ENCODE measurements at regions not wholly inside any gene's neighbourhood (a gene's known extent, or its start where the extent isn't known, plus 50 kb on each side); places are given as distances from the start of the nearest gene placed in this dataset.

- ATAC-seq (no peak), DNase-seq (no peak)
- no peak overlapping the region for H3K4me3 Mint-ChIP-seq
- H3K4me1 Mint-ChIP-seq: no peaks in the 10 kb centered on the region
- no peaks in the 10 kb centered on the region for H3K27me3 Mint-ChIP-seq
- no peaks in the 10 kb centered on the region for H3K9me3 ChIP-seq (ENCODE audit: control insufficient read depth, low read length, poor library complexity, severe bottlenecking)
- no peak overlapping the region for H3K27ac Mint-ChIP-seq
- H3K36me3 Mint-ChIP-seq (ENCODE audit: low read depth): no peaks in the 10 kb centered on the region
Measured at GRCh38 chr12:61362037-61362436, 898.2 kb upstream of the USP15 start.

- H3K9me3 ChIP-seq (ENCODE audit: control insufficient read depth, low read length, poor library complexity, severe bottlenecking): no peaks in the 10 kb centered on the region
- Mint-ChIP-seq H3K36me3 (ENCODE audit: low read depth) (no peaks in the 10 kb centered on the region), H3K27ac (no peak overlapping the region), H3K4me3 (no peak overlapping the region), H3K27me3 (no peaks in the 10 kb centered on the region), H3K4me1 (no peaks in the 10 kb centered on the region)
- no peak for DNase-seq
- no peak for ATAC-seq
Measured at GRCh38 chr12:61365001-61365400, 895.2 kb upstream of the USP15 start.

- no peaks in the 10 kb centered on the region for H3K4me1 Mint-ChIP-seq
- no peak overlapping the region for H3K4me3 Mint-ChIP-seq
- ATAC-seq: no peak
- no peak overlapping the region for H3K27ac Mint-ChIP-seq
- H3K27me3 Mint-ChIP-seq: no peaks in the 10 kb centered on the region
- no peaks in the 10 kb centered on the region for H3K36me3 Mint-ChIP-seq (ENCODE audit: low read depth)
- no peaks in the 10 kb centered on the region for H3K9me3 ChIP-seq (ENCODE audit: control insufficient read depth, low read length, poor library complexity, severe bottlenecking)
- no peak for DNase-seq
Measured at GRCh38 chr12:61367281-61367785, 892.9 kb upstream of the USP15 start.

- ATAC-seq (no peak), DNase-seq (no peak)
- no peaks in the 10 kb centered on the region for H3K4me1 Mint-ChIP-seq
- no peaks in the 10 kb centered on the region for H3K9me3 ChIP-seq (ENCODE audit: control insufficient read depth, low read length, poor library complexity, severe bottlenecking)
- H3K36me3 Mint-ChIP-seq (ENCODE audit: low read depth): no peaks in the 10 kb centered on the region
- no peak overlapping the region for H3K4me3 Mint-ChIP-seq
- no peak overlapping the region for H3K27ac Mint-ChIP-seq
- no peaks in the 10 kb centered on the region for H3K27me3 Mint-ChIP-seq
Measured at GRCh38 chr12:61369241-61369910, 890.8 kb upstream of the USP15 start.

- Mint-ChIP-seq H3K36me3 (ENCODE audit: low read depth) (no peaks in the 10 kb centered on the region), H3K4me1 (no peaks in the 10 kb centered on the region), H3K27me3 (no peaks in the 10 kb centered on the region), H3K27ac (no peak overlapping the region), H3K4me3 (no peak overlapping the region)
- H3K9me3 ChIP-seq (ENCODE audit: control insufficient read depth, low read length, poor library complexity, severe bottlenecking): no peaks in the 10 kb centered on the region
- DNase-seq (no peak), ATAC-seq (no peak)
Measured at GRCh38 chr12:61384511-61384910, 875.7 kb upstream of the USP15 start.

GRCh38 chr12:61385771-61386170 lies 874.4 kb upstream of the USP15 start:
- DNase-seq (no peak), ATAC-seq (no peak)
- Mint-ChIP-seq H3K4me3 (no peak overlapping the region), H3K4me1 (no peaks in the 10 kb centered on the region), H3K27me3 (no peaks in the 10 kb centered on the region), H3K36me3 (ENCODE audit: low read depth) (no peaks in the 10 kb centered on the region), H3K27ac (no peak overlapping the region)
- peaks cover under 1% of the 10 kb centered on the region for H3K9me3 ChIP-seq (ENCODE audit: control insufficient read depth, low read length, poor library complexity, severe bottlenecking)

GRCh38 chr12:61397668-61398067 lies 862.5 kb upstream of the USP15 start:
- no peak for ATAC-seq
- no peak overlapping the region for H3K4me3 Mint-ChIP-seq
- H3K4me1 Mint-ChIP-seq: no peaks in the 10 kb centered on the region
- no peaks in the 10 kb centered on the region for H3K9me3 ChIP-seq (ENCODE audit: control insufficient read depth, low read length, poor library complexity, severe bottlenecking)
- H3K36me3 Mint-ChIP-seq (ENCODE audit: low read depth): no peaks in the 10 kb centered on the region
- no peaks in the 10 kb centered on the region for H3K27me3 Mint-ChIP-seq
- DNase-seq: no peak
- no peak overlapping the region for H3K27ac Mint-ChIP-seq

- H3K36me3 Mint-ChIP-seq (ENCODE audit: low read depth): no peaks in the 10 kb centered on the region
Measured at GRCh38 chr12:61412201-61412600, 848.0 kb upstream of the USP15 start.

GRCh38 chr12:61414470-61414869 lies 845.7 kb upstream of the USP15 start:
- ATAC-seq (no peak), DNase-seq (no peak)
- no peaks in the 10 kb centered on the region for H3K36me3 Mint-ChIP-seq (ENCODE audit: low read depth)
- H3K27ac Mint-ChIP-seq: no peak overlapping the region
- no peaks in the 10 kb centered on the region for H3K27me3 Mint-ChIP-seq
- no peaks in the 10 kb centered on the region for H3K4me1 Mint-ChIP-seq
- no peaks in the 10 kb centered on the region for H3K9me3 ChIP-seq (ENCODE audit: control insufficient read depth, low read length, poor library complexity, severe bottlenecking)
- H3K4me3 Mint-ChIP-seq: no peak overlapping the region

More at GRCh38 chr12:61412201-61412600, 848.0 kb upstream of the USP15 start:
- Mint-ChIP-seq H3K27ac (no peak overlapping the region), H3K4me1 (no peaks in the 10 kb centered on the region), H3K27me3 (no peaks in the 10 kb centered on the region), H3K4me3 (no peak overlapping the region)
- DNase-seq (no peak), ATAC-seq (no peak)
- no peaks in the 10 kb centered on the region for H3K9me3 ChIP-seq (ENCODE audit: control insufficient read depth, low read length, poor library complexity, severe bottlenecking)

GRCh38 chr12:61422786-61423185 lies 837.4 kb upstream of the USP15 start:
- H3K4me3 Mint-ChIP-seq: no peak overlapping the region
- ATAC-seq (no peak), DNase-seq (no peak)
- peaks cover 3% of the 10 kb centered on the region for H3K9me3 ChIP-seq (ENCODE audit: control insufficient read depth, low read length, poor library complexity, severe bottlenecking)
- H3K36me3 Mint-ChIP-seq (ENCODE audit: low read depth): no peaks in the 10 kb centered on the region
- no peaks in the 10 kb centered on the region for H3K27me3 Mint-ChIP-seq
- no peak overlapping the region for H3K27ac Mint-ChIP-seq
- no peaks in the 10 kb centered on the region for H3K4me1 Mint-ChIP-seq

- Mint-ChIP-seq H3K4me1 (no peaks in the 10 kb centered on the region), H3K4me3 (no peak overlapping the region)
Measured at GRCh38 chr12:61452076-61452475, 808.1 kb upstream of the USP15 start.

GRCh38 chr12:61487728-61488127 lies 772.5 kb upstream of the USP15 start:
- ATAC-seq (no peak), DNase-seq (no peak)
- H3K27me3 Mint-ChIP-seq: no peaks in the 10 kb centered on the region
- H3K4me1 Mint-ChIP-seq: no peaks in the 10 kb centered on the region
- H3K9me3 ChIP-seq (ENCODE audit: control insufficient read depth, low read length, poor library complexity, severe bottlenecking): no peaks in the 10 kb centered on the region
- no peaks in the 10 kb centered on the region for H3K36me3 Mint-ChIP-seq (ENCODE audit: low read depth)
- no peak overlapping the region for H3K4me3 Mint-ChIP-seq
- H3K27ac Mint-ChIP-seq: no peak overlapping the region

More at GRCh38 chr12:61452076-61452475, 808.1 kb upstream of the USP15 start:
- DNase-seq (no peak), ATAC-seq (no peak)
- no peak overlapping the region for H3K27ac Mint-ChIP-seq
- no peaks in the 10 kb centered on the region for H3K36me3 Mint-ChIP-seq (ENCODE audit: low read depth)
- no peaks in the 10 kb centered on the region for H3K9me3 ChIP-seq (ENCODE audit: control insufficient read depth, low read length, poor library complexity, severe bottlenecking)
- no peaks in the 10 kb centered on the region for H3K27me3 Mint-ChIP-seq

- Mint-ChIP-seq H3K4me1 (no peaks in the 10 kb centered on the region), H3K4me3 (no peak overlapping the region), H3K27me3 (no peaks in the 10 kb centered on the region), H3K27ac (no peak overlapping the region), H3K36me3 (ENCODE audit: low read depth) (no peaks in the 10 kb centered on the region)
- no peak for DNase-seq
- no peaks in the 10 kb centered on the region for H3K9me3 ChIP-seq (ENCODE audit: control insufficient read depth, low read length, poor library complexity, severe bottlenecking)
- no peak for ATAC-seq
Measured at GRCh38 chr12:61490526-61491498, 769.4 kb upstream of the USP15 start.
